ENCODE measurements at regions not wholly inside any gene's neighbourhood (a gene's known extent, or its start where the extent isn't known, plus 50 kb on each side); places are given as distances from the start of the nearest gene placed in this dataset.

DNA sequence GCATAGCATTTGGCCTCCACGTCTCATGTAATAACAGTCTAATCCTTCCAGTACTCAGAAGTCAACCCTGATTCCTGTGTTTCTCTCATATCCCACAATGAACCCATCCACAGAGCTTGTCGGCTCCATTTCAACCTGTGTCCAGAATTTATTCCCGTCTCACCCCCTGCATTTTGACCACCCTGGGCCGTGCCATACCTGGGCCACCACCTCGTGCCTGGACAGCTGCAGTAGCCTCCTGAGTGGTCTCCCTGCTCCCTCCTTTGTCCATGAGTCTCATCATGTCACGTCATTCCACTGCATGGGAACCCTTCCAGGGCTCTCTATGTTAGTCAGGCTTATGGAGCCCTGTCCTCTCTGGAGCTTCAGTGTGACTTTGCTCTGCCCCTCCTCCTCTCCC lies 670.6 kb downstream of the PTPRU start:
- DNase-seq = no peak
- Histone ChIP-seq H3K79me2 (ENCODE audit: low read length) (no peaks in the 10 kb centered on the region), H3K9me3 (ENCODE audit: low read length) (no peaks in the 10 kb centered on the region), H3K4me1 (ENCODE audit: low read length) (no peaks in the 10 kb centered on the region), H4K20me1 (ENCODE audit: insufficient read depth, low read depth, low read length) (no peaks in the 10 kb centered on the region), H3K9ac (ENCODE audit: low read length) (no peak overlapping the region), H3K27me3 (ENCODE audit: low read length) (0 out of 2 replicates have a peak, but pooled peaks cover 3% of the 10 kb centered on the region), H3K4me2 (ENCODE audit: low read depth, low read length, poor library complexity, severe bottlenecking) (no peak overlapping the region), H3K4me3 (ENCODE audit: low read length) (no peak overlapping the region), H3K9me2 (replicated peaks; ENCODE audit: insufficient read depth, low read length) (no peaks in the 10 kb centered on the region), H3K27ac (ENCODE audit: low read length) (no peak overlapping the region), H3K36me3 (ENCODE audit: insufficient read depth, low read length) (no peaks in the 10 kb centered on the region), H2AFZ (ENCODE audit: low read length) (no peak overlapping the region)

DNA sequence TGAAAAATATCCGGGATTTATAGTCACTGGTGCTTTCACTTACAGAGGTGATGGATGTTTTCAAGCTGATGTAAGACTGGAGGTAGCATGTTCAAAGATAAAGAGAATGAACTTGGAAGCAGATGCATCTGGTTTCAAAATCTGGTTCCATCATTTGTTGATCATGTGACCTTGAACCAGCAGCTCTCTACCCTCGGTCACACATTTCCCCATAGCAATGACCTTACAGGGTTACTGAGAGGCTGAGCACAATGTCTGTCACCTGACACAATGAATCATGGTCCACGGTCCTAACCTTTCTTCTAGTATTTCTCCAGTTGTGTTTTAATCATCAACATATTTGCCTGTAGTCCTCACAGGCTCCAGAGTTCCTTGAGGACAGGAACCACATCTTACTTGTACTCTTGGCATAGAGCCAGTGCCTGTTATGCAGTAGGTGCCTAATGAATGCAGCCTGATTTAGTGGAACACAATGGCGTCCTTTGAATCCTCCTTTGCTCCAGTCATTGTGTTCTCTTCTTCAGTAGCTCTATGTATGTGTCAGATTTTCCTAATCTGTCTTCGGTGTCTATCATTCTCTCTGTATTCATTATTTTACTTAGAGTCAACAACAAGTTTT lies 667.3 kb downstream of the PTPRU start:
- H3K9ac ChIP-seq (ENCODE audit: low read length) = no peak overlapping the region
- no peaks in the 10 kb centered on the region for H3K9me2 ChIP-seq (replicated peaks; ENCODE audit: insufficient read depth, low read length)
- 0 out of 2 replicates have a peak, but pooled peaks cover 3% of the 10 kb centered on the region for H3K27me3 ChIP-seq (ENCODE audit: low read length)
- H3K4me1 ChIP-seq (ENCODE audit: low read length) = no peaks in the 10 kb centered on the region
- DNase-seq = no peak
- H3K9me3 ChIP-seq (ENCODE audit: low read length) = no peaks in the 10 kb centered on the region
- H3K4me3 ChIP-seq (ENCODE audit: low read length) = no peak overlapping the region
- no peaks in the 10 kb centered on the region for H4K20me1 ChIP-seq (ENCODE audit: insufficient read depth, low read depth, low read length)
- no peaks in the 10 kb centered on the region for H3K36me3 ChIP-seq (ENCODE audit: insufficient read depth, low read length)
- no peaks in the 10 kb centered on the region for H3K79me2 ChIP-seq (ENCODE audit: low read length)
- no peak overlapping the region for H2AFZ ChIP-seq (ENCODE audit: low read length)
- H3K4me2 ChIP-seq (ENCODE audit: low read depth, low read length, poor library complexity, severe bottlenecking) = no peak overlapping the region
- H3K27ac ChIP-seq (ENCODE audit: low read length) = no peak overlapping the region

DNA sequence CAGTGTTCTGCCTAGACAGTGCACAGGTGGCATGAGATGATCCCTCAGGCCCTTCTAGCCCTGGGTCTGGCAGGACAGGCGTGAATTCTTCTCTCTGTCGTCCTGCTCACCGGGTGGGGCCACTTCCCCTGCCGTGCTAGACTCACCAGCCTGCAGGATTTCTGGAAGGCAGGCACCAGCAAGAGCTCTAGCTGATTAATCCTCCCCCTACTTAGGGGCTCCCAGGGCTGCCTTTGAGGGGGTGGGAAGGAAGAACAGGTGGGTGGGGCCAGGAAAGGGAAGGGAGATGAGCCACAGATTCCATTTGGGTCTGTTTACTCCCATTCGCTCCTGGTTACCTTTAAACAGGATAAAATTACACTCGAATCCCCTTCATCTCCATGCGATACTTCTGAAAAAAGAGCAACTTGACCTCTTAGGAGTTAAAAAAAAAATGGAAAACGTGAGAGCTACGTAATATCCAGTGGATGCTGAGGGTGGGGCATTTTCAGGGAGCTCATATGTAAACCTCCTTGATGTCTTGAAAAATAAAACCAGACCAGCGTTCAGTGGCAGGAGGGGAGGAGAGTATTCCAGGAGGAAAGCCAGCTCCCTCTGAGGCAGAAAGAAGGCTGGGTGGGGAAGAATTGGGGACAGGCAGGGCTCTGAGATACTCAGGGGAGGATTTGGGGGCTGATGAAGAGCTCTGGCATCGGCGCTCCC lies 665.5 kb downstream of the PTPRU start:
- Histone ChIP-seq H3K79me2 (ENCODE audit: low read length) (no peaks in the 10 kb centered on the region), H3K4me1 (ENCODE audit: low read length) (no peaks in the 10 kb centered on the region), H2AFZ (ENCODE audit: low read length) (no peak overlapping the region), H3K4me3 (ENCODE audit: low read length) (no peak overlapping the region), H3K9me2 (replicated peaks; ENCODE audit: insufficient read depth, low read length) (no peaks in the 10 kb centered on the region), H4K20me1 (ENCODE audit: insufficient read depth, low read depth, low read length) (no peaks in the 10 kb centered on the region), H3K9me3 (ENCODE audit: low read length) (no peaks in the 10 kb centered on the region), H3K9ac (ENCODE audit: low read length) (no peak overlapping the region), H3K27me3 (ENCODE audit: low read length) (0 out of 2 replicates have a peak, but pooled peaks cover 3% of the 10 kb centered on the region), H3K36me3 (ENCODE audit: insufficient read depth, low read length) (no peaks in the 10 kb centered on the region), H3K4me2 (ENCODE audit: low read depth, low read length, poor library complexity, severe bottlenecking) (no peak overlapping the region), H3K27ac (ENCODE audit: low read length) (no peak overlapping the region)
- no peak for DNase-seq

DNA sequence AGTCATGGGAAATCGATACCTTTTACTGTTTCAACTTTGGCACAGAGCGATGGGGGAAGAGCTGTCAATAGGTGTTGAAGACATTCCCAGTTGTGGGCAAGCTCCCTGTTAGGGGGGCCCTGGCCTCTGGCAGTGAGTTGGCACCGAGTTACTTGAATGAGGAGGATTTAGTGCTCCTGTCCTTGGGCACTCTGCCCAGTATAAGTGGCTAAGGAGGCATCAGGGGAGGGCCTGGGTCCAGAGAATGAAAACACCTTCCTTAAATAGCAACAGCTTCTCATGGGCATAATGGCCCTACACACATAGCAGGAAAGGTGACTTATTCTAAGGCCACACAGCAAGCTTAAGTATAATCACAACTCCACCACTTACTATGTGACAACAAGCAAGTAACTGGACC lies 664.4 kb downstream of the PTPRU start:
- Histone ChIP-seq H3K36me3 (ENCODE audit: insufficient read depth, low read length) (no peaks in the 10 kb centered on the region), H3K4me3 (ENCODE audit: low read length) (no peak overlapping the region), H4K20me1 (ENCODE audit: insufficient read depth, low read depth, low read length) (no peaks in the 10 kb centered on the region), H3K9me2 (replicated peaks; ENCODE audit: insufficient read depth, low read length) (no peaks in the 10 kb centered on the region), H3K27ac (ENCODE audit: low read length) (no peak overlapping the region), H3K4me2 (ENCODE audit: low read depth, low read length, poor library complexity, severe bottlenecking) (no peak overlapping the region), H3K9me3 (ENCODE audit: low read length) (no peaks in the 10 kb centered on the region), H3K9ac (ENCODE audit: low read length) (no peak overlapping the region), H2AFZ (ENCODE audit: low read length) (no peak overlapping the region), H3K79me2 (ENCODE audit: low read length) (no peaks in the 10 kb centered on the region), H3K4me1 (ENCODE audit: low read length) (no peaks in the 10 kb centered on the region), H3K27me3 (ENCODE audit: low read length) (0 out of 2 replicates have a peak, but pooled peaks cover 3% of the 10 kb centered on the region)
- DNase-seq = no peak

GRCh38 chr1:29900104-29900679 lies 663.9 kb downstream of the PTPRU start:
- no peaks in the 10 kb centered on the region for H3K9me3 ChIP-seq (ENCODE audit: low read length)
- no peaks in the 10 kb centered on the region for H3K79me2 ChIP-seq (ENCODE audit: low read length)
- H3K9ac ChIP-seq (ENCODE audit: low read length) = no peak overlapping the region
- H2AFZ ChIP-seq (ENCODE audit: low read length) = no peak overlapping the region
- no peak overlapping the region for H3K27ac ChIP-seq (ENCODE audit: low read length)
- H3K27me3 ChIP-seq (ENCODE audit: low read length) = 0 out of 2 replicates have a peak, but pooled peaks cover 3% of the 10 kb centered on the region
- no peak overlapping the region for H3K4me2 ChIP-seq (ENCODE audit: low read depth, low read length, poor library complexity, severe bottlenecking)
- no peaks in the 10 kb centered on the region for H3K36me3 ChIP-seq (ENCODE audit: insufficient read depth, low read length)
- no peaks in the 10 kb centered on the region for H3K9me2 ChIP-seq (replicated peaks; ENCODE audit: insufficient read depth, low read length)
- H4K20me1 ChIP-seq (ENCODE audit: insufficient read depth, low read depth, low read length) = no peaks in the 10 kb centered on the region
- H3K4me3 ChIP-seq (ENCODE audit: low read length) = no peak overlapping the region
- no peaks in the 10 kb centered on the region for H3K4me1 ChIP-seq (ENCODE audit: low read length)
- no peak for DNase-seq

DNA sequence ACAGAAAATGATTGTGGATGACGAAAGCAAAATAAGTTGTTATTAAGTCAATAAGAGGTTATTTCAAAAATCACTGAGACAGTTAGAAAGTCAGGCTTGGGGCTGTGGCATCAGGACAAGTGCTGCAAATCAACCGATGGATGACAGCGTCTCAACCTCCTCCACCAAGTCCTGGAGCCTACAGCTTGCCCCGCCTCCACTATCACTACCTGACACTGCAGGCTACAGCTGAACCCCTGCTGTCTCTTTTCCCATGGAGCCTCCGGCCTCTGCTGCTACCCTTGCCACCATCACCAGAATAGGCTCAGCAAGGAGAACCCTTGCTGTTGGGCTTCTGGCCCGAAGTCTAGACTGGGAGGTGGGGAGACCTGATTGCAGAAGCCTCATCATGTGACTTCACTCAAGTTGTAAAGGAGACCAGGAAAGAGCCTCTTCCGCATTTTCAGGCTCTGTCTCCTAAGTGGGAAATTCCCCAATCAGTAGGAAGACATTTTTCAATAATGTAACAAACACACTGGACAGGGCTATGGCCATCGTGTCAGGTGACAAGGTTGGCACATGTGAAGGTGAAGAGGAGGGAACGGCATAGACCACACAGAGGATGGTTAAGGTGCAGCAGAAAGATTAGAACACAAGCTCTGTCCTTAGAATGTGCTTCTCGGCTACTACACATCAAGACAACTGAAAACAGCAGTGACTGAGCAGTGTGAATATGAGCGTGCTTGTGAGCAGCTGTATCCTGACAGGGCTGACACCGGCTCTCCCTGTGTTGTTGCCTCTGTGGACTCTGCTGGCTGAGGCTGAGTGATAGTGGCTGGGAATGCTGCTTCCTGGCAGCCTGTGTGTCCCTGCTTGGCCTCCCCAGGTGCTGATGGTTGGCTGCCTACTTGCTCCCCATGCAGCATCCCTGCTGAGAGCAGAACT lies 660.7 kb downstream of the PTPRU start:
- H2AFZ ChIP-seq (ENCODE audit: low read length) = no peak overlapping the region
- H3K9ac ChIP-seq (ENCODE audit: low read length) = no peak overlapping the region
- H3K27me3 ChIP-seq (ENCODE audit: low read length) = no peaks in the 10 kb centered on the region
- H3K4me2 ChIP-seq (ENCODE audit: low read depth, low read length, poor library complexity, severe bottlenecking) = no peak overlapping the region
- no peak overlapping the region for H3K27ac ChIP-seq (ENCODE audit: low read length)
- no peaks in the 10 kb centered on the region for H3K36me3 ChIP-seq (ENCODE audit: insufficient read depth, low read length)
- no peaks in the 10 kb centered on the region for H3K9me2 ChIP-seq (replicated peaks; ENCODE audit: insufficient read depth, low read length)
- no peak overlapping the region for H3K4me3 ChIP-seq (ENCODE audit: low read length)
- H4K20me1 ChIP-seq (ENCODE audit: insufficient read depth, low read depth, low read length) = no peaks in the 10 kb centered on the region
- no peaks in the 10 kb centered on the region for H3K4me1 ChIP-seq (ENCODE audit: low read length)
- H3K79me2 ChIP-seq (ENCODE audit: low read length) = no peaks in the 10 kb centered on the region
- no peak for DNase-seq
- no peaks in the 10 kb centered on the region for H3K9me3 ChIP-seq (ENCODE audit: low read length)

DNA sequence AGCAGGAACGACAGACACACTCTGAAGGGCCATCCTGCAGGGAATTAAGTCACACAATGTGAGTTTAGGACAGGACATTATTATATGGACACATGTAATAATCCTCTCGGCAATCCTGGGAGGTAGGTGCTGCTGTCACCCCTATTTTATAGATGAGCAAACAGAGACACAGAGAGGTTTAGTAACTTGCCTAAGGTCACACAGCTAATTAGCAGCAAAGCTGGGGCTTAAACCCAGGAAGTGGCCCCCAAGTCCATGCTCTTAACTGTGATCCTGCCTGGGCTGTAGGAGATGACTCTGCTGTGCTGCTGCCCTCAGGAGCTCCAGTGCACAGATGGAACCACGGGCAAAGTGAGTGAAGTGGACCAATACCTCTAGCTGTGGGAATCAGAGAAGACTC lies 660.0 kb downstream of the PTPRU start:
- no peaks in the 10 kb centered on the region for H3K4me1 ChIP-seq (ENCODE audit: low read length)

GRCh38 chr1:29895201-29895600 lies 658.9 kb downstream of the PTPRU start:
- no peaks in the 10 kb centered on the region for H3K4me1 ChIP-seq (ENCODE audit: low read length)
- no peaks in the 10 kb centered on the region for H4K20me1 ChIP-seq (ENCODE audit: insufficient read depth, low read depth, low read length)
- H3K9me2 ChIP-seq (replicated peaks; ENCODE audit: insufficient read depth, low read length) = no peaks in the 10 kb centered on the region
- no peak overlapping the region for H3K4me2 ChIP-seq (ENCODE audit: low read depth, low read length, poor library complexity, severe bottlenecking)
- H3K9ac ChIP-seq (ENCODE audit: low read length) = no peak overlapping the region
- H3K79me2 ChIP-seq (ENCODE audit: low read length) = no peaks in the 10 kb centered on the region
- no peak overlapping the region for H3K4me3 ChIP-seq (ENCODE audit: low read length)
- H3K27ac ChIP-seq (ENCODE audit: low read length) = no peak overlapping the region
- DNase-seq = no peak
- H2AFZ ChIP-seq (ENCODE audit: low read length) = no peak overlapping the region
- no peaks in the 10 kb centered on the region for H3K36me3 ChIP-seq (ENCODE audit: insufficient read depth, low read length)
- H3K9me3 ChIP-seq (ENCODE audit: low read length) = no peaks in the 10 kb centered on the region
- H3K27me3 ChIP-seq (ENCODE audit: low read length) = no peaks in the 10 kb centered on the region

More for the DNA sequence above, 660.0 kb downstream of the PTPRU start:
- no peaks in the 10 kb centered on the region for H4K20me1 ChIP-seq (ENCODE audit: insufficient read depth, low read depth, low read length)
- H3K9me3 ChIP-seq (ENCODE audit: low read length) = no peaks in the 10 kb centered on the region
- H3K27me3 ChIP-seq (ENCODE audit: low read length) = no peaks in the 10 kb centered on the region
- no peak overlapping the region for H3K4me2 ChIP-seq (ENCODE audit: low read depth, low read length, poor library complexity, severe bottlenecking)
- no peaks in the 10 kb centered on the region for H3K9me2 ChIP-seq (replicated peaks; ENCODE audit: insufficient read depth, low read length)
- H2AFZ ChIP-seq (ENCODE audit: low read length) = no peak overlapping the region
- H3K9ac ChIP-seq (ENCODE audit: low read length) = no peak overlapping the region
- no peaks in the 10 kb centered on the region for H3K79me2 ChIP-seq (ENCODE audit: low read length)
- DNase-seq = no peak
- no peak overlapping the region for H3K27ac ChIP-seq (ENCODE audit: low read length)
- no peak overlapping the region for H3K4me3 ChIP-seq (ENCODE audit: low read length)
- H3K36me3 ChIP-seq (ENCODE audit: insufficient read depth, low read length) = no peaks in the 10 kb centered on the region
